Ovary (tissue), 3 donors: ENCODE measurements at regions not wholly inside any gene's neighbourhood (a gene's known extent, or its start where the extent isn't known, plus 50 kb on each side); places are given as distances from the start of the nearest gene placed in this dataset.

ENCODE experiments used
- CTCF ChIP-seq, 3 donors: fragments of 450-650 bp in 2 of 3; fragments of 200-600 bp in 1 of 3; IDR thresholded peaks; one replicate each; pipeline versions ENCODE4 v1.5.1 to v1.8.0; 2016 to 2022; ENCODE audit warnings: antibody characterized with exemption in 3 of 3, mild to moderate bottlenecking in 1 of 3
- POLR2A ChIP-seq: fragments of 450-650 bp; IDR thresholded peaks from one replicate; pipeline ENCODE4 v1.6.1; 2017; ENCODE audit warnings: antibody characterized with exemption, mild to moderate bottlenecking, moderate library complexity
- donor health status: DM: no; HTN: no; CAD: no.

- TF ChIP-seq CTCF (IDR thresholded peaks at IDR 0.05) (no peak), POLR2A (no peak)
Measured at GRCh38 chr17:34865716-34866115, 95.5 kb downstream of the CCT6B start.
